ENCODE measurements at regions not wholly inside any gene's neighbourhood (a gene's known extent, or its start where the extent isn't known, plus 50 kb on each side); places are given as distances from the start of the nearest gene placed in this dataset.

- Histone ChIP-seq H3K4me3 (ENCODE audit: low read length) (no peak overlapping the region), H3K27me3 (ENCODE audit: control insufficient read depth, insufficient read depth, low read length) (no peaks in the 10 kb centered on the region), H3K36me3 (ENCODE audit: control insufficient read depth, insufficient read depth, low read length) (no peaks in the 10 kb centered on the region), H3K27ac (ENCODE audit: low read length) (no peak overlapping the region), H3K4me1 (ENCODE audit: control insufficient read depth, insufficient read depth, low read length) (no peaks in the 10 kb centered on the region), H3K9me3 (ENCODE audit: control insufficient read depth, insufficient read depth, low read length) (no peaks in the 10 kb centered on the region)
- H3K27me3 Mint-ChIP-seq (ENCODE audit: low read depth in 2 of 2) = peaks cover 0 to 9% of the 10 kb centered on the region in 2 donors
- DNase-seq (no peak), ATAC-seq (no peak)
- H3K27ac Mint-ChIP-seq = no peak overlapping the region
- no peak overlapping the region for H3K4me3 Mint-ChIP-seq
- H3K4me1 Mint-ChIP-seq = no peaks in the 10 kb centered on the region
- TF ChIP-seq CTCF (IDR thresholded peaks at IDR 0.05) = no peak
- 84% methylated on average over 8 of the region's 8 CpGs for WGBS (ENCODE audit: insufficient coverage)
- intact Hi-C loops (cut with micrococcal nuclease) = no loop called here
- H3K36me3 Mint-ChIP-seq = no peaks in the 10 kb centered on the region
- H3K9me3 Mint-ChIP-seq = no peaks in the 10 kb centered on the region
These were observed 453.4 kb downstream of the CD83 start for GRCh38 chr6:14571001-14571400.

DNA sequence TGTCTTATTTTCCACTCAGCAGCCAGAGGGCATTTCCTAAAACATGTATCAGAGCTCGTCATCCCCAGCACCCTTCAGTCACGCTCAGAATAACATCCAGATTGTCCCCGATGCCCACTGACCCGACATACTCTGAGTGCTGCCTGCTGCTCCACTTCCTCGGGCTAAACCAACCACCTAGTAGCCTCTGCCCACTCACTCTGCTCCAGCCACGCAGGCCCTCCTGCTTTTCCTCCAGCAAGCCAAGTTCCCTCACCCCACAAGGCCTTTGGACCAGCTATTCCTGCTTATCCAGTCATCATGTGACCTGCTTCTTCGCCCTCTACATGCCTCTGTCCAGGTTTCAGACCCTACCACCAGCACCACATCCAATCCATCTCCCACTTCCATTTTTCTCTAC, 454.2 kb downstream of the CD83 start:
- WGBS (ENCODE audit: insufficient coverage) = 89% methylated on average over 7 of the region's 7 CpGs
- TF ChIP-seq CTCF (IDR thresholded peaks at IDR 0.05) = no peak
- no peak for ATAC-seq
- Histone ChIP-seq H3K9me3 (ENCODE audit: control insufficient read depth, insufficient read depth, low read length) (no peaks in the 10 kb centered on the region), H3K36me3 (ENCODE audit: control insufficient read depth, insufficient read depth, low read length) (no peaks in the 10 kb centered on the region), H3K4me1 (ENCODE audit: control insufficient read depth, insufficient read depth, low read length) (no peaks in the 10 kb centered on the region), H3K27me3 (ENCODE audit: control insufficient read depth, insufficient read depth, low read length) (no peaks in the 10 kb centered on the region), H3K27ac (ENCODE audit: low read length) (no peak overlapping the region), H3K4me3 (ENCODE audit: low read length) (no peak overlapping the region)
- H3K9me3 Mint-ChIP-seq = no peaks in the 10 kb centered on the region
- H3K27ac Mint-ChIP-seq = no peak overlapping the region
- no peaks in the 10 kb centered on the region for H3K36me3 Mint-ChIP-seq
- peaks cover 0 to 9% of the 10 kb centered on the region in 2 donors for H3K27me3 Mint-ChIP-seq (ENCODE audit: low read depth in 2 of 2)
- DNase-seq = no peak
- intact Hi-C loops (cut with micrococcal nuclease) = no loop called here
- H3K4me3 Mint-ChIP-seq = no peak overlapping the region
- H3K4me1 Mint-ChIP-seq = no peaks in the 10 kb centered on the region

DNA sequence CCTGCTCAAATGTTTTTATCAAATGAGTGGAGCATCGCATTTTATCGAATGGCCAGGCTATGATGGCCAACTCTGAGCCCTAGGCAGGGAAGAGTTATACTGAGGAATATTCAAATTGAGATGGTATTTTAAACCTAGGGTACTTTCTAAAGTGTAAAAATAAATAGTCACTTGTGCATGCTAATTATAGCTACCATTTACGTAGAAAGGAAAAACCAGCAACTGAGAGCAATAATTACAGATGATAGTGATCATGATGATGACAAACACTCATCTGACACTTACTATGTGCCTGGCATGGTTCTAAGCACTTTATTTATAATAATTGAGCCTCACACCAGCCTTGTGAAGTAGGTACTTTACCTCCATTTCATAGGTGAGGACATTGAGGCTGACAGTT, 455.7 kb downstream of the CD83 start:
- peaks cover 0 to 9% of the 10 kb centered on the region in 2 donors for H3K27me3 Mint-ChIP-seq (ENCODE audit: low read depth in 2 of 2)
- WGBS (ENCODE audit: insufficient coverage) = 100% methylated on average over 3 of the region's 3 CpGs
- no peaks in the 10 kb centered on the region for H3K9me3 ChIP-seq (ENCODE audit: control insufficient read depth, insufficient read depth, low read length)
- intact Hi-C loops (cut with micrococcal nuclease) = no loop called here
- H3K27me3 ChIP-seq (ENCODE audit: control insufficient read depth, insufficient read depth, low read length) = no peaks in the 10 kb centered on the region
- no peak overlapping the region for H3K4me3 ChIP-seq (ENCODE audit: low read length)
- H3K4me1 ChIP-seq (ENCODE audit: control insufficient read depth, insufficient read depth, low read length) = no peaks in the 10 kb centered on the region
- no peak for ATAC-seq
- TF ChIP-seq CTCF (IDR thresholded peaks at IDR 0.05) = no peak
- H3K9me3 Mint-ChIP-seq = no peaks in the 10 kb centered on the region
- H3K27ac ChIP-seq (ENCODE audit: low read length) = no peak overlapping the region
- H3K36me3 Mint-ChIP-seq = no peaks in the 10 kb centered on the region
- no peak for DNase-seq
- no peak overlapping the region for H3K27ac Mint-ChIP-seq
- H3K4me1 Mint-ChIP-seq = no peaks in the 10 kb centered on the region
- H3K36me3 ChIP-seq (ENCODE audit: control insufficient read depth, insufficient read depth, low read length) = no peaks in the 10 kb centered on the region
- no peak overlapping the region for H3K4me3 Mint-ChIP-seq

DNA sequence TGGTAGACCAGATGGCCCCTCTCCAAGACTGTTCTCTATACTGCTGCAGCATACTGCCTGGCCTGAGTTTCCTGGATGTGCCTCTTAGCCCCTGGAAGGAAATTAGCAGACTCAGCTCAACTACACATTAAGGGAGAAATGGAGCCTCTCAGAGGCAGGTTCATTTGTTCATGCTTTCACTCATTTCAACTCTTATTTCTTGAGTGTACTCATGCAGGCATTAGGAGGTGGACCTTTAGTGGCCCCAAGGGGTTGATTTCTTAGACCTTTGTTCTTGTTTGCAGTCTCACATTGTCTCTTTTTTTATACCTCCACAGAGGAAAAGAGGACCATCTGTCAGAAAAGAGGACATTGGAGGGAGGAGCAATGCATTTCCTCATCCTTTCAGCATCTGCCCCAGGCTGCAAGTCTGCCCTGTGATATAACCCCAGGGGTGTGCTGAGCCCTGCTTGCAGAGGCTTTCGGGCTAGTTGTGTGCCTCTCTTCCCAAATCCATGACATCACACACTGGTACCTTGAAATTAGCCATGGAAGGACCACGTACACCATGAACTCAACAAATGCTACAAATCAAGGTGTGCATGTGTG, 456.2 kb downstream of the CD83 start:
- no peaks in the 10 kb centered on the region for H3K36me3 Mint-ChIP-seq
- WGBS (ENCODE audit: insufficient coverage) = 64% methylated on average over 1 of the region's 2 CpGs
- intact Hi-C loops (cut with micrococcal nuclease) = no loop called here

More for the DNA sequence above, 456.2 kb downstream of the CD83 start:
- no peak for DNase-seq
- no peaks in the 10 kb centered on the region for H3K36me3 ChIP-seq (ENCODE audit: control insufficient read depth, insufficient read depth, low read length)
- no peak overlapping the region for H3K4me3 ChIP-seq (ENCODE audit: low read length)
- peaks cover 0 to 6% of the 10 kb centered on the region in 2 donors for H3K27me3 Mint-ChIP-seq (ENCODE audit: low read depth in 2 of 2)
- no peaks in the 10 kb centered on the region for H3K9me3 Mint-ChIP-seq
- ATAC-seq = no peak
- no peaks in the 10 kb centered on the region for H3K4me1 ChIP-seq (ENCODE audit: control insufficient read depth, insufficient read depth, low read length)
- no peaks in the 10 kb centered on the region for H3K27me3 ChIP-seq (ENCODE audit: control insufficient read depth, insufficient read depth, low read length)
- TF ChIP-seq CTCF (IDR thresholded peaks at IDR 0.05) = no peak
- H3K27ac Mint-ChIP-seq = no peak overlapping the region
- H3K27ac ChIP-seq (ENCODE audit: low read length) = no peak overlapping the region
- no peaks in the 10 kb centered on the region for H3K4me1 Mint-ChIP-seq
- no peaks in the 10 kb centered on the region for H3K9me3 ChIP-seq (ENCODE audit: control insufficient read depth, insufficient read depth, low read length)
- H3K4me3 Mint-ChIP-seq = no peak overlapping the region
